NCI-H2171 (cell line): ENCODE measurements at regions not wholly inside any gene's neighbourhood (a gene's known extent, or its start where the extent isn't known, plus 50 kb on each side); places are given as distances from the start of the nearest gene placed in this dataset.
"Not testable (repeated sequence)": the region's sequence is repeated elsewhere in the genome, so short reads cannot be mapped to it uniquely, and the experiment has no call there.

Experiments
- DNase-seq: peaks from one replicate; lab custom pipeline; 2025; lab: John Stamatoyannopoulos, UW

- no peak for DNase-seq
These were observed 110.3 kb upstream of the ETV6 start for GRCh38 chr12:11539156-11539555.

- no peak for DNase-seq
These were observed 109.3 kb upstream of the ETV6 start for GRCh38 chr12:11540156-11540555.

- no peak for DNase-seq
These were observed 108.7 kb upstream of the ETV6 start for GRCh38 chr12:11540615-11541310.

- DNase-seq = no peak
These were observed 106.9 kb upstream of the ETV6 start for GRCh38 chr12:11542599-11542998.

GRCh38 chr12:11543457-11544158 is 105.9 kb upstream of the ETV6 start:
- no peak for DNase-seq

GRCh38 chr12:11545484-11546330 is 103.8 kb upstream of the ETV6 start:
- no peak for DNase-seq

GRCh38 chr12:11546582-11547270 is 102.7 kb upstream of the ETV6 start:
- DNase-seq = not testable (repeated sequence)

- DNase-seq = not testable (repeated sequence)
These were observed 102.2 kb upstream of the ETV6 start for GRCh38 chr12:11547271-11547646.

GRCh38 chr12:11549119-11549518 is 100.4 kb upstream of the ETV6 start:
- DNase-seq = no peak

- DNase-seq = no peak
These were observed 95.5 kb upstream of the ETV6 start for GRCh38 chr12:11553871-11554533.

- no peak for DNase-seq
These were observed 94.3 kb upstream of the ETV6 start for GRCh38 chr12:11555195-11555594.

- DNase-seq = no peak
These were observed 93.5 kb upstream of the ETV6 start for GRCh38 chr12:11555743-11556625.

- DNase-seq = no peak
These were observed 92.8 kb upstream of the ETV6 start for GRCh38 chr12:11556682-11557081.

- DNase-seq = no peak
These were observed 89.7 kb upstream of the ETV6 start for GRCh38 chr12:11559626-11560340.

- no peak for DNase-seq
These were observed 88.1 kb upstream of the ETV6 start for GRCh38 chr12:11561411-11561810.

- DNase-seq = no peak
These were observed 85.4 kb upstream of the ETV6 start for GRCh38 chr12:11563785-11564739.

- no peak for DNase-seq
These were observed 84.4 kb upstream of the ETV6 start for GRCh38 chr12:11564984-11565651.

- no peak for DNase-seq
These were observed 83.7 kb upstream of the ETV6 start for GRCh38 chr12:11565752-11566151.
